Hepatocyte (in vitro differentiated cells): ENCODE measurements at regions not wholly inside any gene's neighbourhood (a gene's known extent, or its start where the extent isn't known, plus 50 kb on each side); places are given as distances from the start of the nearest gene placed in this dataset.

Experiments
- DNase-seq: peaks from one replicate; pipeline ENCODE4 v3.0.0-alpha.2; 2016; ENCODE audit warnings: low spot score
- H2AFZ ChIP-seq: fragments of 200-600 bp; sonication (generic); 2 replicates; pipeline ENCODE4 v1.6.0; 2016; ENCODE audit warnings: antibody characterized with exemption, mild to moderate bottlenecking
- H3K27ac ChIP-seq: fragments of 200-600 bp; sonication (generic); 2 replicates; pipeline ENCODE4 v1.5.1; 2016; ENCODE audit warnings: mild to moderate bottlenecking
- H3K27me3 ChIP-seq: fragments of 200-600 bp; sonication (generic); 2 replicates; pipeline ENCODE4 v1.6.1; 2016
- H3K36me3 ChIP-seq: fragments of 200-600 bp; sonication (generic); replicated peaks from 2 replicates; pipeline ENCODE4 v1.5.1; 2016; ENCODE audit warnings: low read depth; ENCODE audit not compliant: insufficient read depth
- H3K4me1 ChIP-seq: fragments of 200-600 bp; sonication (generic); 2 replicates; pipeline ENCODE4 v1.5.1; 2016; ENCODE audit warnings: mild to moderate bottlenecking, moderate library complexity; ENCODE audit not compliant: insufficient read depth
- H3K4me2 ChIP-seq: fragments of 200-600 bp; sonication (generic); 2 replicates; pipeline ENCODE4 v1.6.0; 2016
- H3K4me3 ChIP-seq: fragments of 200-600 bp; sonication (generic); 2 replicates; pipeline ENCODE4 v1.5.1; 2016; ENCODE audit warnings: mild to moderate bottlenecking
- H3K79me2 ChIP-seq: fragments of 200-600 bp; sonication (generic); 2 replicates; pipeline ENCODE4 v1.6.0; 2017; ENCODE audit warnings: mild to moderate bottlenecking
- H3K9me2 ChIP-seq: fragments of 200-600 bp; sonication (generic); replicated peaks from 2 replicates; pipeline ENCODE4 v1.6.0; 2017; ENCODE audit warnings: mild to moderate bottlenecking; ENCODE audit not compliant: insufficient read depth
- H3K9me3 ChIP-seq: fragments of 200-600 bp; sonication (generic); 2 replicates; pipeline ENCODE4 v1.5.1; 2016; ENCODE audit warnings: low read depth, mild to moderate bottlenecking
- H4K20me1 ChIP-seq: fragments of 200-600 bp; sonication (generic); 2 replicates; pipeline ENCODE4 v1.6.0; 2016; ENCODE audit warnings: mild to moderate bottlenecking; ENCODE audit not compliant: insufficient read depth, poor library complexity, severe bottlenecking
- CTCF ChIP-seq: fragments of 200-600 bp; sonication (generic); IDR thresholded peaks from 2 replicates; pipeline ENCODE4 v1.5.1; 2016; ENCODE audit warnings: antibody characterized with exemption, mild to moderate bottlenecking; ENCODE audit not compliant: poor library complexity
- EZH2 ChIP-seq: fragments of 200-600 bp; sonication (generic); IDR thresholded peaks from 2 replicates; pipeline ENCODE4 v1.6.1; 2016; ENCODE audit warnings: antibody characterized with exemption, mild to moderate bottlenecking, borderline replicate concordance
- EZH2phosphoT487 ChIP-seq: fragments of 200-600 bp; sonication (generic); IDR thresholded peaks from one replicate; pipeline ENCODE4 v1.6.1; 2018; ENCODE audit warnings: antibody characterized with exemption, mild to moderate bottlenecking, low read depth, moderate library complexity; ENCODE audit not compliant: unreplicated experiment, severe bottlenecking
- WGBS: methylation state at CpG from one replicate; pipeline ENCODE4 v1.1.6; 2016; ENCODE audit warnings: low lambda C conversion rate; ENCODE audit errors: missing lambda C conversion rate; 5-methylcytosine and 5-hydroxymethylcytosine counted together

- 97% methylated on average over 3 of the region's 3 CpGs for WGBS
- no peaks in the 10 kb centered on the region for H3K9me2 ChIP-seq
- TF ChIP-seq EZH2phosphoT487 (no peak), EZH2 (no peak), CTCF (no peak)
- H2AFZ ChIP-seq: no peak overlapping the region
- H4K20me1 ChIP-seq: no peaks in the 10 kb centered on the region
- no peaks in the 10 kb centered on the region for H3K4me1 ChIP-seq
- H3K79me2 ChIP-seq: no peaks in the 10 kb centered on the region
- no peaks in the 10 kb centered on the region for H3K27me3 ChIP-seq
- no peak overlapping the region for H3K27ac ChIP-seq
- H3K4me2 ChIP-seq: no peak overlapping the region
- no peak for DNase-seq
- H3K9me3 ChIP-seq: no peaks in the 10 kb centered on the region
- H3K4me3 ChIP-seq: no peak overlapping the region
- H3K36me3 ChIP-seq: no peaks in the 10 kb centered on the region
Measured at GRCh38 chr10:21452203-21452602, 73.3 kb downstream of the SKIDA1 start.

GRCh38 chr10:21449288-21449966 is 76.1 kb downstream of the SKIDA1 start:
- no peaks in the 10 kb centered on the region for H3K36me3 ChIP-seq
- TF ChIP-seq CTCF (no peak), EZH2phosphoT487 (no peak), EZH2 (no peak)
- no peaks in the 10 kb centered on the region for H3K4me1 ChIP-seq
- H3K4me2 ChIP-seq: no peak overlapping the region
- no peak overlapping the region for H2AFZ ChIP-seq
- no peaks in the 10 kb centered on the region for H3K79me2 ChIP-seq
- H3K4me3 ChIP-seq: no peak overlapping the region
- H3K27me3 ChIP-seq: no peaks in the 10 kb centered on the region
- no peaks in the 10 kb centered on the region for H3K9me2 ChIP-seq
- H3K9me3 ChIP-seq: no peaks in the 10 kb centered on the region
- WGBS: 92% methylated on average over 8 of the region's 8 CpGs
- H3K27ac ChIP-seq: no peak overlapping the region
- no peaks in the 10 kb centered on the region for H4K20me1 ChIP-seq
- no peak for DNase-seq

- TF ChIP-seq EZH2: no peak
- no peak for TF ChIP-seq CTCF
- TF ChIP-seq EZH2phosphoT487: no peak
- no peaks in the 10 kb centered on the region for H3K36me3 ChIP-seq
- no peaks in the 10 kb centered on the region for H3K9me2 ChIP-seq
- H3K4me1 ChIP-seq: no peaks in the 10 kb centered on the region
- H3K27me3 ChIP-seq: no peaks in the 10 kb centered on the region
- H4K20me1 ChIP-seq: no peaks in the 10 kb centered on the region
- H3K4me2 ChIP-seq: no peak overlapping the region
- DNase-seq: no peak
- H3K9me3 ChIP-seq: no peaks in the 10 kb centered on the region
- H3K4me3 ChIP-seq: no peak overlapping the region
- H3K27ac ChIP-seq: no peak overlapping the region
- 88% methylated on average over 1 of the region's 1 CpG for WGBS
- H2AFZ ChIP-seq: no peak overlapping the region
- H3K79me2 ChIP-seq: no peaks in the 10 kb centered on the region
Measured at GRCh38 chr10:21445163-21445562, 80.3 kb downstream of the SKIDA1 start.
